ENCODE measurements at regions not wholly inside any gene's neighbourhood (a gene's known extent, or its start where the extent isn't known, plus 50 kb on each side); places are given as distances from the start of the nearest gene placed in this dataset.
"Not testable (repeated sequence)": the region's sequence is repeated elsewhere in the genome, so short reads cannot be mapped to it uniquely, and the experiment has no call there.

GRCh38 chr4:66712301-66712921 lies 832.9 kb downstream of the CENPC start:
- not testable (repeated sequence) for TF ChIP-seq CTCF, POLR2A (IDR thresholded peaks at IDR 0.05)

All from uterus (tissue), 2 donors.